ENCODE measurements at regions not wholly inside any gene's neighbourhood (a gene's known extent, or its start where the extent isn't known, plus 50 kb on each side); places are given as distances from the start of the nearest gene placed in this dataset.

GRCh38 chr5:158123595-158123994 is 264.6 kb upstream of the CLINT1 start:
- Histone ChIP-seq H2AFZ (ENCODE audit: low read length) (no peak overlapping the region), H3K36me3 (ENCODE audit: insufficient read depth, low read length) (no peaks in the 10 kb centered on the region), H3K4me2 (ENCODE audit: low read length) (no peak overlapping the region), H3F3A (ENCODE audit: insufficient read depth, low read length) (no peaks in the 10 kb centered on the region), H3K79me2 (ENCODE audit: insufficient read depth, low read length) (no peaks in the 10 kb centered on the region), H3K9me2 (ENCODE audit: low read depth, low read length) (no peaks in the 10 kb centered on the region), H3K9ac (ENCODE audit: low read length) (no peak overlapping the region), H4K20me1 (ENCODE audit: insufficient read depth, low read length) (no peaks in the 10 kb centered on the region), H3K4me1 (ENCODE audit: insufficient read depth, low read length, severe bottlenecking) (no peaks in the 10 kb centered on the region), H3K27me3 (ENCODE audit: insufficient read depth, low read length) (0 out of 2 replicates have a peak, but pooled peaks cover 7% of the 10 kb centered on the region), H3K9me3 (ENCODE audit: low read length) (no peaks in the 10 kb centered on the region), H3K27ac (ENCODE audit: low read depth, low read length, poor library complexity, severe bottlenecking) (no peak overlapping the region), H3K4me3 (ENCODE audit: low read depth, low read length, poor library complexity, severe bottlenecking) (no peak overlapping the region)
- TF ChIP-seq CTCF (IDR thresholded peaks at IDR 0.05; ENCODE audit: low read length), result no peak
- TF ChIP-seq EZH2 (IDR thresholded peaks at IDR 0.05; ENCODE audit: borderline replicate concordance, low read length), result no peak

GRCh38 chr5:158121678-158122077 is 262.7 kb upstream of the CLINT1 start:
- no peaks in the 10 kb centered on the region for H3K9me2 ChIP-seq (ENCODE audit: low read depth, low read length)

GRCh38 chr5:158120760-158121159 is 261.8 kb upstream of the CLINT1 start:
- Histone ChIP-seq H3K27me3 (ENCODE audit: insufficient read depth, low read length) (no peaks in the 10 kb centered on the region), H4K20me1 (ENCODE audit: insufficient read depth, low read length) (no peaks in the 10 kb centered on the region), H2AFZ (ENCODE audit: low read length) (no peak overlapping the region), H3F3A (ENCODE audit: insufficient read depth, low read length) (no peaks in the 10 kb centered on the region), H3K36me3 (ENCODE audit: insufficient read depth, low read length) (no peaks in the 10 kb centered on the region), H3K4me2 (ENCODE audit: low read length) (no peak overlapping the region), H3K79me2 (ENCODE audit: insufficient read depth, low read length) (no peaks in the 10 kb centered on the region), H3K9ac (ENCODE audit: low read length) (no peak overlapping the region), H3K4me1 (ENCODE audit: insufficient read depth, low read length, severe bottlenecking) (no peaks in the 10 kb centered on the region), H3K9me2 (ENCODE audit: low read depth, low read length) (no peaks in the 10 kb centered on the region), H3K27ac (ENCODE audit: low read depth, low read length, poor library complexity, severe bottlenecking) (no peak overlapping the region), H3K9me3 (ENCODE audit: low read length) (no peaks in the 10 kb centered on the region), H3K4me3 (ENCODE audit: low read depth, low read length, poor library complexity, severe bottlenecking) (no peak overlapping the region)
- no peak for TF ChIP-seq CTCF (IDR thresholded peaks at IDR 0.05; ENCODE audit: low read length)
- no peak for TF ChIP-seq EZH2 (IDR thresholded peaks at IDR 0.05; ENCODE audit: borderline replicate concordance, low read length)

More at GRCh38 chr5:158121678-158122077, 262.7 kb upstream of the CLINT1 start:
- Histone ChIP-seq H3F3A (ENCODE audit: insufficient read depth, low read length) (no peaks in the 10 kb centered on the region), H3K4me1 (ENCODE audit: insufficient read depth, low read length, severe bottlenecking) (no peaks in the 10 kb centered on the region), H4K20me1 (ENCODE audit: insufficient read depth, low read length) (no peaks in the 10 kb centered on the region), H3K79me2 (ENCODE audit: insufficient read depth, low read length) (no peaks in the 10 kb centered on the region), H3K9ac (ENCODE audit: low read length) (no peak overlapping the region), H3K36me3 (ENCODE audit: insufficient read depth, low read length) (no peaks in the 10 kb centered on the region), H2AFZ (ENCODE audit: low read length) (no peak overlapping the region), H3K4me2 (ENCODE audit: low read length) (no peak overlapping the region), H3K27me3 (ENCODE audit: insufficient read depth, low read length) (no peaks in the 10 kb centered on the region), H3K4me3 (ENCODE audit: low read depth, low read length, poor library complexity, severe bottlenecking) (no peak overlapping the region), H3K9me3 (ENCODE audit: low read length) (no peaks in the 10 kb centered on the region), H3K27ac (ENCODE audit: low read depth, low read length, poor library complexity, severe bottlenecking) (no peak overlapping the region)
- TF ChIP-seq CTCF (IDR thresholded peaks at IDR 0.05; ENCODE audit: low read length), result peak; percentile 9; the same call in 1 of the 2 replicates
- TF ChIP-seq EZH2 (IDR thresholded peaks at IDR 0.05; ENCODE audit: borderline replicate concordance, low read length), result no peak
